ENCODE measurements at regions not wholly inside any gene's neighbourhood (a gene's known extent, or its start where the extent isn't known, plus 50 kb on each side); places are given as distances from the start of the nearest gene placed in this dataset.

GRCh38 chr12:105937009-105937408 lies 201.7 kb downstream of the NUAK1 start:
- Histone ChIP-seq H2AK5ac (ENCODE audit: low read length, severe bottlenecking) (no peak overlapping the region), H2BK15ac (ENCODE audit: low read depth, poor library complexity, severe bottlenecking) (no peak overlapping the region), H3K79me1 (replicated peaks; ENCODE audit: low read length, poor library complexity, severe bottlenecking) (no peaks in the 10 kb centered on the region), H3K4me1 (ENCODE audit: control insufficient read depth, insufficient read depth, low read depth, low read length) (peaks cover 8% of the 10 kb centered on the region), H3K36me3 (ENCODE audit: control insufficient read depth in 1 of 2, insufficient read depth in 2 of 2, low read depth in 1 of 2, low read length in 2 of 2) (no peaks in the 10 kb centered on the region), H2AFZ (ENCODE audit: low read depth, low read length) (no peak overlapping the region), H3K27me3 (ENCODE audit: control insufficient read depth in 1 of 2, insufficient read depth in 1 of 2, low read length in 2 of 2) (peaks cover 0 to 13% of the 10 kb centered on the region in 2 experiments), H3K18ac (ENCODE audit: low read depth in 1 of 2, low read length in 2 of 2) (peak overlapping the region in 1 of 2 experiments; percentile 3), H4K91ac (ENCODE audit: low read length) (no peak overlapping the region), H2BK5ac (ENCODE audit: low read depth, low read length, poor library complexity, severe bottlenecking) (no peak overlapping the region), H3K4ac (ENCODE audit: low read depth in 1 of 2, low read length in 2 of 2) (no peak overlapping the region), H3K27ac (ENCODE audit: low read length, poor library complexity, severe bottlenecking) (no peak overlapping the region), H3K4me2 (ENCODE audit: low read length, poor library complexity, severe bottlenecking) (no peak overlapping the region), H2BK12ac (ENCODE audit: low read length in 2 of 2) (peak overlapping the region in 1 of 2 experiments; percentile 1), H3K4me3 (ENCODE audit: insufficient read depth in 1 of 2, low read depth in 1 of 2, low read length in 2 of 2) (no peak overlapping the region), H4K8ac (ENCODE audit: low read length) (no peak overlapping the region), H3K14ac (ENCODE audit: low read length in 2 of 2) (no peak overlapping the region), H3K9me3 (ENCODE audit: control insufficient read depth, low read length) (no peaks in the 10 kb centered on the region), H3K23ac (ENCODE audit: low read length in 2 of 2) (no peak overlapping the region), H3K9ac (ENCODE audit: low read length) (no peak overlapping the region), H2BK120ac (ENCODE audit: low read depth, low read length) (no peak overlapping the region)
- no peak for DNase-seq
- 100% methylated on average over 1 of the region's 1 CpG for WGBS

- H3K27me3 ChIP-seq (ENCODE audit: control insufficient read depth in 1 of 2, insufficient read depth in 1 of 2, low read length in 2 of 2) = peaks cover 0 to 13% of the 10 kb centered on the region in 2 experiments
- H3K27ac ChIP-seq (ENCODE audit: low read length, poor library complexity, severe bottlenecking) = no peak overlapping the region
- no peak overlapping the region for H3K18ac ChIP-seq (ENCODE audit: low read depth in 1 of 2, low read length in 2 of 2)
- no peaks in the 10 kb centered on the region for H3K79me1 ChIP-seq (replicated peaks; ENCODE audit: low read length, poor library complexity, severe bottlenecking)
- H3K36me3 ChIP-seq (ENCODE audit: control insufficient read depth in 1 of 2, insufficient read depth in 2 of 2, low read depth in 1 of 2, low read length in 2 of 2) = no peaks in the 10 kb centered on the region
- H3K9ac ChIP-seq (ENCODE audit: low read length) = no peak overlapping the region
- DNase-seq = no peak
- H2BK5ac ChIP-seq (ENCODE audit: low read depth, low read length, poor library complexity, severe bottlenecking) = no peak overlapping the region
- no peak overlapping the region for H2BK15ac ChIP-seq (ENCODE audit: low read depth, poor library complexity, severe bottlenecking)
- H3K4me2 ChIP-seq (ENCODE audit: low read length, poor library complexity, severe bottlenecking) = no peak overlapping the region
- H3K14ac ChIP-seq (ENCODE audit: low read length in 2 of 2) = no peak overlapping the region
- H2BK12ac ChIP-seq (ENCODE audit: low read length in 2 of 2) = no peak overlapping the region
- no peak overlapping the region for H3K4me3 ChIP-seq (ENCODE audit: insufficient read depth in 1 of 2, low read depth in 1 of 2, low read length in 2 of 2)
- no peak overlapping the region for H2BK120ac ChIP-seq (ENCODE audit: low read depth, low read length)
- no peak overlapping the region for H4K91ac ChIP-seq (ENCODE audit: low read length)
- peaks cover 5% of the 10 kb centered on the region for H3K4me1 ChIP-seq (ENCODE audit: control insufficient read depth, insufficient read depth, low read depth, low read length)
- H4K8ac ChIP-seq (ENCODE audit: low read length) = no peak overlapping the region
- H3K23ac ChIP-seq (ENCODE audit: low read length in 2 of 2) = no peak overlapping the region
- H2AFZ ChIP-seq (ENCODE audit: low read depth, low read length) = no peak overlapping the region
- WGBS = 90% methylated on average over 3 of the region's 3 CpGs
- no peak overlapping the region for H3K4ac ChIP-seq (ENCODE audit: low read depth in 1 of 2, low read length in 2 of 2)
- H2AK5ac ChIP-seq (ENCODE audit: low read length, severe bottlenecking) = no peak overlapping the region
- H3K9me3 ChIP-seq (ENCODE audit: control insufficient read depth, low read length) = peaks cover 3% of the 10 kb centered on the region
These were observed 199.5 kb downstream of the NUAK1 start for GRCh38 chr12:105939181-105939721.

GRCh38 chr12:105942281-105942680 lies 196.5 kb downstream of the NUAK1 start:
- no peak overlapping the region for H3K14ac ChIP-seq (ENCODE audit: low read length in 2 of 2)

DNA sequence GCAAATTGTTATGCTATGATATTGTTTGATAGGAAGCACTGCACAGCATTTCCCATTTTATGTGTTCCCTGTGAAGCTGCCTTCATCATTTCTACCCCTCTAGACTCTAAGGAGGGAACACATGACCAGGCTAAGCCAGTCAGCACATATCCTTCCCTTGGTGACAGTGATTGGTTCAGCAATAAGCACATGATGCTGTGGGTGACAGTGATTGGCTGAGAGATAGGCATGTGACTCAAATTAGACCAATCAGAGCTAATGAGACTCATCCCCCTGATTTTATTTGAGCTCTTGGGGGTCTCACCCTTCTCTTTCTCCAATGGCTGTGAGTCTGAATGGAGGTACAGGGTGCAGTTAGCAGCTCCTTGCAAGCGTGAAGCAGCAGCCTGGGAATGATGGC lies 195.2 kb downstream of the NUAK1 start:
- Histone ChIP-seq H2AFZ (ENCODE audit: low read depth, low read length) (no peak overlapping the region), H3K23ac (ENCODE audit: low read length in 2 of 2) (no peak overlapping the region), H3K79me1 (replicated peaks; ENCODE audit: low read length, poor library complexity, severe bottlenecking) (no peaks in the 10 kb centered on the region), H2BK15ac (ENCODE audit: low read depth, poor library complexity, severe bottlenecking) (no peak overlapping the region), H2BK120ac (ENCODE audit: low read depth, low read length) (no peak overlapping the region), H3K9me3 (ENCODE audit: control insufficient read depth, low read length) (peaks cover 3% of the 10 kb centered on the region), H3K4me3 (ENCODE audit: insufficient read depth in 1 of 2, low read depth in 1 of 2, low read length in 2 of 2) (no peak overlapping the region), H3K36me3 (ENCODE audit: control insufficient read depth in 1 of 2, insufficient read depth in 2 of 2, low read depth in 1 of 2, low read length in 2 of 2) (no peaks in the 10 kb centered on the region), H2AK5ac (ENCODE audit: low read length, severe bottlenecking) (no peak overlapping the region), H3K4me2 (ENCODE audit: low read length, poor library complexity, severe bottlenecking) (no peak overlapping the region), H3K14ac (ENCODE audit: low read length in 2 of 2) (no peak overlapping the region), H2BK5ac (ENCODE audit: low read depth, low read length, poor library complexity, severe bottlenecking) (no peak overlapping the region), H3K27ac (ENCODE audit: low read length, poor library complexity, severe bottlenecking) (no peak overlapping the region), H3K27me3 (ENCODE audit: control insufficient read depth in 1 of 2, insufficient read depth in 1 of 2, low read length in 2 of 2) (peaks cover 0 to 16% of the 10 kb centered on the region in 2 experiments), H4K91ac (ENCODE audit: low read length) (no peak overlapping the region), H3K9ac (ENCODE audit: low read length) (no peak overlapping the region), H3K4me1 (ENCODE audit: control insufficient read depth, insufficient read depth, low read depth, low read length) (no peaks in the 10 kb centered on the region), H3K18ac (ENCODE audit: low read depth in 1 of 2, low read length in 2 of 2) (no peak overlapping the region), H3K4ac (ENCODE audit: low read depth in 1 of 2, low read length in 2 of 2) (no peak overlapping the region), H4K8ac (ENCODE audit: low read length) (no peak overlapping the region), H2BK12ac (ENCODE audit: low read length in 2 of 2) (no peak overlapping the region)
- 100% methylated on average over 1 of the region's 1 CpG for WGBS
- DNase-seq = no peak

More at GRCh38 chr12:105942281-105942680, 196.5 kb downstream of the NUAK1 start:
- no peak overlapping the region for H2BK15ac ChIP-seq (ENCODE audit: low read depth, poor library complexity, severe bottlenecking)
- no peak for DNase-seq
- H2AFZ ChIP-seq (ENCODE audit: low read depth, low read length) = no peak overlapping the region
- H3K27ac ChIP-seq (ENCODE audit: low read length, poor library complexity, severe bottlenecking) = no peak overlapping the region
- no peak overlapping the region for H3K18ac ChIP-seq (ENCODE audit: low read depth in 1 of 2, low read length in 2 of 2)
- no peaks in the 10 kb centered on the region for H3K79me1 ChIP-seq (replicated peaks; ENCODE audit: low read length, poor library complexity, severe bottlenecking)
- H3K27me3 ChIP-seq (ENCODE audit: control insufficient read depth in 1 of 2, insufficient read depth in 1 of 2, low read length in 2 of 2) = peaks cover 0 to 13% of the 10 kb centered on the region in 2 experiments
- no peak overlapping the region for H2BK120ac ChIP-seq (ENCODE audit: low read depth, low read length)
- H3K23ac ChIP-seq (ENCODE audit: low read length in 2 of 2) = no peak overlapping the region
- H2AK5ac ChIP-seq (ENCODE audit: low read length, severe bottlenecking) = no peak overlapping the region
- H4K8ac ChIP-seq (ENCODE audit: low read length) = no peak overlapping the region
- H3K4me2 ChIP-seq (ENCODE audit: low read length, poor library complexity, severe bottlenecking) = no peak overlapping the region
- no peaks in the 10 kb centered on the region for H3K4me1 ChIP-seq (ENCODE audit: control insufficient read depth, insufficient read depth, low read depth, low read length)
- no peak overlapping the region for H3K9ac ChIP-seq (ENCODE audit: low read length)
- H2BK12ac ChIP-seq (ENCODE audit: low read length in 2 of 2) = no peak overlapping the region
- no peak overlapping the region for H4K91ac ChIP-seq (ENCODE audit: low read length)
- H2BK5ac ChIP-seq (ENCODE audit: low read depth, low read length, poor library complexity, severe bottlenecking) = no peak overlapping the region
- H3K9me3 ChIP-seq (ENCODE audit: control insufficient read depth, low read length) = peaks cover 3% of the 10 kb centered on the region
- no peak overlapping the region for H3K4ac ChIP-seq (ENCODE audit: low read depth in 1 of 2, low read length in 2 of 2)
- no peaks in the 10 kb centered on the region for H3K36me3 ChIP-seq (ENCODE audit: control insufficient read depth in 1 of 2, insufficient read depth in 2 of 2, low read depth in 1 of 2, low read length in 2 of 2)
- WGBS = no CpG with 5 or more reads among the region's 1 CpG
- H3K4me3 ChIP-seq (ENCODE audit: insufficient read depth in 1 of 2, low read depth in 1 of 2, low read length in 2 of 2) = no peak overlapping the region

All from mesenchymal stem cell (in vitro differentiated cells and primary cell).